NOMO-1 treated with DMSO at 0.1 percent for 48 hours (cell line): ENCODE measurements at regions not wholly inside any gene's neighbourhood (a gene's known extent, or its start where the extent isn't known, plus 50 kb on each side); places are given as distances from the start of the nearest gene placed in this dataset.
A peak's percentile ranks its signal among the peaks of the same experiment; 100 is the strongest.

ENCODE experiments used
- DNase-seq: peaks from one replicate; lab custom pipeline; 2025; ENCODE audit not compliant: unreplicated experiment; lab: John Stamatoyannopoulos, UW

GRCh38 chr2:222797261-222797660 is 63.6 kb upstream of the ACSL3 start:
- DNase-seq = peak; percentile 56

- DNase-seq = peak; percentile 90
Observed at GRCh38 chr2:222797871-222798270, 63.0 kb upstream of the ACSL3 start.

- DNase-seq = no peak
Observed at GRCh38 chr2:222798528-222798927, 62.3 kb upstream of the ACSL3 start.

GRCh38 chr2:222799262-222799918 is 61.4 kb upstream of the ACSL3 start:
- DNase-seq = no peak

- no peak for DNase-seq
Observed at GRCh38 chr2:222802514-222803196, 58.2 kb upstream of the ACSL3 start.

GRCh38 chr2:222804351-222804750 is 56.5 kb upstream of the ACSL3 start:
- DNase-seq = no peak

- peak; percentile 83 for DNase-seq
Observed at GRCh38 chr2:222805591-222806304, 55.1 kb upstream of the ACSL3 start.

- no peak for DNase-seq
Observed at GRCh38 chr2:222806526-222807137, 54.2 kb upstream of the ACSL3 start.

GRCh38 chr2:222807431-222807830 is 53.4 kb upstream of the ACSL3 start:
- no peak for DNase-seq

GRCh38 chr2:222809582-222809981 is 51.3 kb upstream of the ACSL3 start:
- DNase-seq = no peak

- no peak for DNase-seq
Observed at GRCh38 chr2:222810044-222810443, 50.8 kb upstream of the ACSL3 start.
